K562 (cell line): ENCODE measurements at regions not wholly inside any gene's neighbourhood (a gene's known extent, or its start where the extent isn't known, plus 50 kb on each side); places are given as distances from the start of the nearest gene placed in this dataset.

ENCODE experiments used
- ATAC-seq: fragments of 200-7000 bp; cut with Tn5 transposase; 3 replicates; pipeline ENCODE4 v1.9.1; 2020; ENCODE audit warnings: moderate library complexity
- BruUV-seq: library from RNA; stranded (reverse); fragments of 400-500 nt; replicated peaks from 2 replicates; lab custom pipeline; 2021; lab: Mats Ljungman, UMichigan
- CTCF ChIA-PET: fragments of 300-600 bp; formaldehyde crosslinking; extraction: SDS; loops from one replicate; lab custom pipeline; 2021; ENCODE audit warnings: low intra/inter-chr PET ratio; lab: Yijun Ruan, JAX
- POLR2A ChIA-PET: fragments of 300-600, 350-650 bp; sonication (Branson Sonifier 250); formaldehyde crosslinking; extraction: SDS; loops from one replicate; lab custom pipeline; 2021; ENCODE audit warnings: antibody characterized with exemption, inconsistent platforms; lab: Yijun Ruan, JAX
- DNase-seq, 4 experiments: peaks; one replicate each; pipeline versions ENCODE4 v3.0.0 to v3.0.0-alpha.2; 2011 to 2018; ENCODE audit warnings: low spot score in 3 of 4, mixed read lengths in 3 of 4; ENCODE audit errors: extremely low read depth in 1 of 4
- FAIRE-seq: peaks from 2 replicates; lab custom pipeline; 2011; peaks lifted over from hg19 to GRCh38; lab: Jason Lieb, UNC
- H2AFZ ChIP-seq: 2 replicates; pipeline ENCODE4 v1.6.0; 2011; ENCODE audit warnings: low read depth, low read length, control low read depth, inconsistent platforms
- H3K27ac ChIP-seq: fragments of 200-600 bp; 3 replicates; pipeline ENCODE4 v1.8.0; 2011; ENCODE audit warnings: low read depth, mild to moderate bottlenecking, control low read depth, inconsistent platforms, low read length, moderate library complexity, mixed read lengths; ENCODE audit errors: extremely low read depth
- H3K27me3 ChIP-seq, 2 experiments: fragments of 300-600 bp in 1 of 2; 2 replicates in 1 of 2; 3 replicates in 1 of 2; pipeline versions ENCODE4 v1.6.0 to v1.8.0; 2011; ENCODE audit warnings: inconsistent platforms in 2 of 2, low read length in 2 of 2, mild to moderate bottlenecking in 1 of 2, mixed read lengths in 1 of 2, moderate library complexity in 1 of 2; ENCODE audit not compliant: control insufficient read depth in 2 of 2, insufficient read depth in 2 of 2
- H3K36me3 ChIP-seq: fragments of 300-600 bp; 3 replicates; pipeline ENCODE4 v1.8.0; 2011; ENCODE audit warnings: mild to moderate bottlenecking, low read length, inconsistent platforms; ENCODE audit not compliant: control insufficient read depth, insufficient read depth
- H3K4me1 ChIP-seq, 2 experiments: fragments of 200-600 bp in 1 of 2; replicated peaks in 1 of 2; 2 replicates in 1 of 2; 3 replicates in 1 of 2; pipeline versions ENCODE4 v1.5.1 to v1.8.0; 2011; ENCODE audit warnings: inconsistent platforms in 2 of 2, low read length in 2 of 2, mild to moderate bottlenecking in 1 of 2, mixed read lengths in 1 of 2, moderate library complexity in 1 of 2; ENCODE audit not compliant: control insufficient read depth in 2 of 2, insufficient read depth in 2 of 2
- H3K4me2 ChIP-seq: 2 replicates; pipeline ENCODE4 v1.6.1; 2011; ENCODE audit warnings: low read length, control low read depth, inconsistent platforms, mixed read lengths; ENCODE audit not compliant: insufficient read depth
- H3K4me3 ChIP-seq: fragments of 200-600 bp; sonication (generic), shearing (Covaris generic); 2 replicates; pipeline ENCODE4 v1.5.1; 2016; ENCODE audit warnings: control low read depth, inconsistent platforms
- H3K79me2 ChIP-seq: fragments of 200-600 bp; 3 replicates; pipeline ENCODE4 v1.8.0; 2011; ENCODE audit warnings: low read length, inconsistent platforms; ENCODE audit not compliant: control insufficient read depth, insufficient read depth
- H3K9ac ChIP-seq, 2 experiments: 2 replicates each; pipeline versions ENCODE4 v1.6.0 to v1.6.1; 2011; ENCODE audit warnings: low read depth in 2 of 2, low read length in 2 of 2, control low read depth in 1 of 2, inconsistent platforms in 1 of 2, mild to moderate bottlenecking in 1 of 2, mixed read lengths in 1 of 2; ENCODE audit not compliant: insufficient read depth in 1 of 2
- H3K9me1 ChIP-seq: one replicate; pipeline ENCODE4 v1.6.0; 2011; ENCODE audit warnings: inconsistent platforms, mild to moderate bottlenecking, low read length, moderate library complexity; ENCODE audit not compliant: control insufficient read depth, insufficient read depth
- H3K9me3 ChIP-seq: replicated peaks from 2 replicates; pipeline ENCODE4 v1.5.1; 2011; ENCODE audit warnings: low read depth, low read length, inconsistent platforms; ENCODE audit not compliant: control insufficient read depth, insufficient read depth
- H4K20me1 ChIP-seq: replicated peaks from 2 replicates; pipeline ENCODE4 v1.6.1; 2011; ENCODE audit warnings: low read length, inconsistent platforms, mixed read lengths; ENCODE audit not compliant: control insufficient read depth, insufficient read depth
- CXXC5 ChIP-seq: fragments of 250-450 bp; sonication (Bioruptor Pico); IDR thresholded peaks from 2 replicates; pipeline ENCODE4 v1.8.0; 2022; ENCODE audit warnings: inconsistent platforms, mild to moderate bottlenecking, moderate library complexity
- GABPA ChIP-seq: fragments of 200-800 bp; sonication (Bioruptor generic); conservative IDR thresholded peaks from 2 replicates; pipeline ENCODE4 v1.6.1; 2016; ENCODE audit warnings: low read depth, missing genetic modification characterization, missing compliant biosample characterization
- GABPB2 ChIP-seq: fragments of 250-450 bp; sonication (Bioruptor Pico); conservative IDR thresholded peaks from 2 replicates; pipeline ENCODE4 v1.5.1; 2021; ENCODE audit warnings: mild to moderate bottlenecking
- HDAC3 ChIP-seq: fragments of 450-650 bp; IDR thresholded peaks from 2 replicates; pipeline ENCODE4 v1.6.1; 2018; ENCODE audit warnings: borderline replicate concordance, mild to moderate bottlenecking, moderate library complexity; ENCODE audit not compliant: partially characterized antibody
- KLF13 ChIP-seq: fragments of 450-650 bp; IDR thresholded peaks from 2 replicates; pipeline ENCODE4 v1.6.1; 2016; ENCODE audit warnings: missing genetic modification characterization, low read depth, mild to moderate bottlenecking, missing compliant biosample characterization, moderate library complexity, borderline replicate concordance
- NCOA6 ChIP-seq: fragments of 450-650 bp; IDR thresholded peaks from 2 replicates; pipeline ENCODE4 v1.6.1; 2017; ENCODE audit warnings: mild to moderate bottlenecking
- NR1H2 ChIP-seq: sonication (generic); formaldehyde crosslinking; IDR thresholded peaks from 2 replicates; pipeline ENCODE4 v1.4.0; 2020; ENCODE audit warnings: mild to moderate bottlenecking, missing genetic modification reagents
- PRPF4 ChIP-seq: fragments of 200-400 bp; formaldehyde crosslinking; IDR thresholded peaks from one replicate; pipeline ENCODE4 v1.6.1; 2017; ENCODE audit warnings: low read length, low read depth, mild to moderate bottlenecking; ENCODE audit not compliant: insufficient read depth, poor library complexity, severe bottlenecking
- PTTG1 ChIP-seq: fragments of 450-650 bp; IDR thresholded peaks from 2 replicates; pipeline ENCODE4 v1.6.1; 2016; ENCODE audit warnings: low read depth, mild to moderate bottlenecking, missing genetic modification characterization, missing compliant biosample characterization
- RBM17 ChIP-seq: fragments of 200-400 bp; formaldehyde crosslinking; IDR thresholded peaks from 2 replicates; pipeline ENCODE4 v1.6.1; 2017; ENCODE audit warnings: low read depth, mild to moderate bottlenecking, low read length, borderline replicate concordance
- RFX1 ChIP-seq: fragments of 450-650 bp; IDR thresholded peaks from 2 replicates; pipeline ENCODE4 v1.6.1; 2016; ENCODE audit warnings: mild to moderate bottlenecking, moderate library complexity
- TRIM28 ChIP-seq: fragments of 450-650 bp; IDR thresholded peaks from 2 replicates; pipeline ENCODE4 v1.6.1; 2017
- ZFP30 ChIP-seq: fragments of 250-450 bp; sonication (Bioruptor Pico); IDR thresholded peaks from 2 replicates; pipeline ENCODE4 v1.8.0; 2022; ENCODE audit warnings: moderate library complexity, mild to moderate bottlenecking, inconsistent platforms, borderline replicate concordance
- WGBS: fragments of 100-300 bp; shearing (Covaris generic); methylation state at CpG from one replicate; pipeline ENCODE4 v1.1.6; 2016; ENCODE audit warnings: low coverage, mixed read lengths; ENCODE audit not compliant: insufficient coverage; ENCODE audit errors: missing lambda C conversion rate; 5-methylcytosine and 5-hydroxymethylcytosine counted together
- in situ Hi-C: fragments of 300-500 bp; cut with MboI; formaldehyde crosslinking; loops from 4 replicates; pipeline ENCODE4 v1.15.0; 2018; ENCODE audit warnings: inconsistent platforms, mixed read lengths
- intact Hi-C: fragments of 100-400 bp; cut with micrococcal nuclease; formaldehyde crosslinking; loops from 2 replicates; pipeline ENCODE4 v1.14.2; 2022

GRCh38 chr3:20310629-20311028 lies 124.6 kb upstream of the SGO1 start:
- H3K4me1 ChIP-seq: peaks cover 0 to 3% of the 10 kb centered on the region in 2 experiments; a peak in 1 of 5 replicates
- 65% methylated on average over 3 of the region's 3 CpGs for WGBS
- POLR2A ChIA-PET: no interaction called here
- no peaks in the 10 kb centered on the region for H3K9me1 ChIP-seq
- H3K4me2 ChIP-seq: no peak overlapping the region
- no peaks in the 10 kb centered on the region for H3K36me3 ChIP-seq
- TF ChIP-seq KLF13 (tag) (no peak), HDAC3 (no peak), RFX1 (peak; percentile 44)
- H3K9me3 ChIP-seq: 0 out of 2 replicates have a peak, but pooled peaks cover 2% of the 10 kb centered on the region
- DNase-seq (no peak), ATAC-seq (no peak), FAIRE-seq (no peak)
- no TSS peak for BruUV-seq
- H3K79me2 ChIP-seq: no peaks in the 10 kb centered on the region
- H3K27ac ChIP-seq: no peak overlapping the region
- H3K9ac ChIP-seq: no peak overlapping the region
- H2AFZ ChIP-seq: no peak overlapping the region
- H4K20me1 ChIP-seq: no peaks in the 10 kb centered on the region
- CTCF ChIA-PET: no interaction called here
- H3K27me3 ChIP-seq: no peaks in the 10 kb centered on the region
- intact Hi-C loops (no loop called here), in situ Hi-C loops (no loop called here)
- no peak overlapping the region for H3K4me3 ChIP-seq

GRCh38 chr3:20307383-20307782 lies 121.4 kb upstream of the SGO1 start:
- Histone ChIP-seq H3K9me1 (no peaks in the 10 kb centered on the region), H3K9ac (no peak overlapping the region), H3K27ac (no peak overlapping the region), H4K20me1 (no peaks in the 10 kb centered on the region), H3K4me2 (no peak overlapping the region), H3K4me1 (peaks cover 0 to 5% of the 10 kb centered on the region in 2 experiments; a peak in 1 of 5 replicates), H3K27me3 (no peaks in the 10 kb centered on the region), H2AFZ (no peak overlapping the region), H3K36me3 (no peaks in the 10 kb centered on the region), H3K9me3 (peaks cover 8% of the 10 kb centered on the region; the same call in 1 of the 2 replicates), H3K4me3 (no peak overlapping the region), H3K79me2 (no peaks in the 10 kb centered on the region)
- intact Hi-C loops (no loop called here), in situ Hi-C loops (no loop called here)
- FAIRE-seq: no peak
- no peak for DNase-seq
- no TSS peak for BruUV-seq
- no peak for ATAC-seq
- TF ChIP-seq NR1H2 (CRISPR knock-in tag) (no peak), NCOA6 (no peak), PRPF4 (no peak), CXXC5 (no peak), RBM17 (no peak), GABPA (no peak), TRIM28 (no peak), ZFP30 (CRISPR knock-in tag) (no peak), GABPB2 (CRISPR knock-in tag) (no peak), PTTG1 (tag) (no peak)
- ChIA-PET CTCF (no interaction called here), POLR2A (no interaction called here)
